Gastrocnemius medialis (tissue), 4 donors: ENCODE measurements at regions not wholly inside any gene's neighbourhood (a gene's known extent, or its start where the extent isn't known, plus 50 kb on each side); places are given as distances from the start of the nearest gene placed in this dataset.

Experiments used
- ATAC-seq, 2 donors: fragments of 150-250 bp; one replicate each; pipeline ENCODE4 v1.9.1; 2016
- DNase-seq, 2 donors: peaks; one replicate each; pipeline ENCODE4 v3.0.0-alpha.2; 2019
- H3K27ac ChIP-seq, 4 donors: fragments of 200-600 bp; sonication (generic); 1 replicate in 1 of 4; 2 replicates in 3 of 4; pipeline ENCODE4 v1.5.1; 2016 to 2018; ENCODE audit warnings: mild to moderate bottlenecking in 2 of 4, moderate library complexity in 1 of 4
- H3K27me3 ChIP-seq, 3 donors: fragments of 200-600 bp; sonication (generic) in 2 of 3; 1 replicate in 1 of 3; 2 replicates in 2 of 3; pipeline versions ENCODE4 v1.5.1 to v1.6.0; 2016 to 2019; ENCODE audit warnings: mild to moderate bottlenecking in 1 of 3, moderate library complexity in 1 of 3
- H3K36me3 ChIP-seq, 2 donors: fragments of 200-600 bp; sonication (generic) in 1 of 2; one replicate each; pipeline ENCODE4 v1.5.1; 2017 to 2018
- H3K4me1 ChIP-seq, 2 donors: fragments of 200-600 bp; sonication (generic) in 1 of 2; one replicate each; pipeline ENCODE4 v1.5.1; 2016 to 2017; ENCODE audit warnings: mild to moderate bottlenecking in 2 of 2
- H3K4me3 ChIP-seq, 4 donors: fragments of 200-600 bp; sonication (generic) in 3 of 4; 1 replicate in 1 of 4; 2 replicates in 3 of 4; pipeline ENCODE4 v1.5.1; 2016 to 2019; ENCODE audit warnings: mild to moderate bottlenecking in 2 of 4
- H3K9me3 ChIP-seq, 3 donors: fragments of 200-600 bp; sonication (generic) in 2 of 3; 1 replicate in 1 of 3; 2 replicates in 2 of 3; pipeline ENCODE4 v1.5.1; 2016 to 2019
- CTCF ChIP-seq, 5 experiments: fragments of 450-650 bp in 3 of 5; fragments of 200-600 bp in 2 of 5; sonication (generic) in 2 of 5; IDR thresholded peaks in 4 of 5; conservative IDR thresholded peaks in 1 of 5; 1 replicate in 4 of 5; 2 replicates in 1 of 5; pipeline ENCODE4 v1.5.1; 2016 to 2019; ENCODE audit warnings: antibody characterized with exemption in 5 of 5, mild to moderate bottlenecking in 3 of 5, moderate library complexity in 3 of 5
- POLR2A ChIP-seq, 2 donors: fragments of 450-650 bp; IDR thresholded peaks; one replicate each; pipeline ENCODE4 v1.6.1; 2017; ENCODE audit warnings: antibody characterized with exemption in 2 of 2, mild to moderate bottlenecking in 2 of 2, moderate library complexity in 2 of 2
- in situ Hi-C, 4 donors: fragments of 200-750 bp; cut with MboI; loops; one replicate each; pipeline versions ENCODE4 v1.15.0 to v1.8.0; 2017; ENCODE audit warnings: low sequenced_read_pairs in 4 of 4
- intact Hi-C: fragments of 100-400 bp; cut with DNase I; formaldehyde crosslinking; loops from one replicate; pipeline ENCODE4 v1.15.1; 2023; ENCODE audit warnings: low total_unique reads

GRCh38 chr12:91912178-91912577, 233.5 kb downstream of the BTG1 start:
- TF ChIP-seq POLR2A (IDR thresholded peaks at IDR 0.05) (no peak), CTCF (IDR thresholded peaks at IDR 0.05 in 4 of 5, conservative IDR thresholded peaks at IDR 0.05 in 1 of 5) (no peak)
- no peak for DNase-seq
- ATAC-seq: no peak
- no peak overlapping the region for H3K4me3 ChIP-seq
- in situ Hi-C loops: no loop called here
- no peaks in the 10 kb centered on the region for H3K4me1 ChIP-seq
- intact Hi-C loops: loop anchor here (5.0 kb wide), 1 partner anchor 105 kb away; no protein-coding TSS in a partner anchor
- no peaks in the 10 kb centered on the region for H3K36me3 ChIP-seq
- no peaks in the 10 kb centered on the region for H3K9me3 ChIP-seq
- H3K27ac ChIP-seq: no peak overlapping the region
- no peaks in the 10 kb centered on the region for H3K27me3 ChIP-seq

GRCh38 chr12:91910871-91911388, 234.7 kb downstream of the BTG1 start:
- H3K4me1 ChIP-seq: no peaks in the 10 kb centered on the region
- ATAC-seq (no peak), DNase-seq (no peak)
- intact Hi-C loops (loop anchor here (5.0 kb wide), 1 partner anchor 106 kb away; no protein-coding TSS in a partner anchor), in situ Hi-C loops (no loop called here)
- no peaks in the 10 kb centered on the region for H3K9me3 ChIP-seq
- H3K27me3 ChIP-seq: no peaks in the 10 kb centered on the region
- no peak overlapping the region for H3K27ac ChIP-seq
- no peaks in the 10 kb centered on the region for H3K36me3 ChIP-seq
- H3K4me3 ChIP-seq: no peak overlapping the region
- TF ChIP-seq CTCF (IDR thresholded peaks at IDR 0.05 in 4 of 5, conservative IDR thresholded peaks at IDR 0.05 in 1 of 5): peak in 1 of 5 experiments; percentile 4
- TF ChIP-seq POLR2A (IDR thresholded peaks at IDR 0.05): no peak

GRCh38 chr12:91902860-91903683, 242.6 kb downstream of the BTG1 start:
- in situ Hi-C loops (no loop called here), intact Hi-C loops (no loop called here)
- DNase-seq: no peak
- Histone ChIP-seq H3K4me3 (no peak overlapping the region), H3K9me3 (no peaks in the 10 kb centered on the region), H3K36me3 (no peaks in the 10 kb centered on the region), H3K27me3 (no peaks in the 10 kb centered on the region), H3K27ac (no peak overlapping the region), H3K4me1 (no peaks in the 10 kb centered on the region)
- no peak for ATAC-seq
- TF ChIP-seq CTCF (IDR thresholded peaks at IDR 0.05 in 4 of 5, conservative IDR thresholded peaks at IDR 0.05 in 1 of 5) (no peak), POLR2A (IDR thresholded peaks at IDR 0.05) (no peak)

GRCh38 chr12:91901381-91902074, 244.1 kb downstream of the BTG1 start:
- DNase-seq (no peak), ATAC-seq (no peak)
- H3K27ac ChIP-seq: no peak overlapping the region
- no peak overlapping the region for H3K4me3 ChIP-seq
- H3K9me3 ChIP-seq: no peaks in the 10 kb centered on the region
- no peaks in the 10 kb centered on the region for H3K4me1 ChIP-seq
- in situ Hi-C loops (no loop called here), intact Hi-C loops (no loop called here)
- TF ChIP-seq POLR2A (IDR thresholded peaks at IDR 0.05): no peak
- no peak for TF ChIP-seq CTCF (IDR thresholded peaks at IDR 0.05 in 4 of 5, conservative IDR thresholded peaks at IDR 0.05 in 1 of 5)
- H3K36me3 ChIP-seq: no peaks in the 10 kb centered on the region
- H3K27me3 ChIP-seq: no peaks in the 10 kb centered on the region
